Keratinocyte (primary cell): ENCODE measurements at regions not wholly inside any gene's neighbourhood (a gene's known extent, or its start where the extent isn't known, plus 50 kb on each side); places are given as distances from the start of the nearest gene placed in this dataset.
"Not testable (repeated sequence)": the region's sequence is repeated elsewhere in the genome, so short reads cannot be mapped to it uniquely, and the experiment has no call there.

Experiments
- DNase-seq: peaks from one replicate; pipeline ENCODE4 v3.0.0-alpha.2; 2011; ENCODE audit warnings: low read depth, missing footprints, low spot score
- FAIRE-seq: peaks from 2 replicates; lab custom pipeline; 2011; peaks lifted over from hg19 to GRCh38; lab: Jason Lieb, UNC
- H2AFZ ChIP-seq: 2 replicates; pipeline ENCODE4 v1.6.0; 2012; ENCODE audit warnings: low read length, control low read depth, inconsistent platforms; ENCODE audit not compliant: control insufficient read depth
- H3K27ac ChIP-seq: 2 replicates; pipeline ENCODE4 v1.5.1; 2011; ENCODE audit warnings: low read length; ENCODE audit not compliant: control insufficient read depth, insufficient read depth
- H3K27me3 ChIP-seq: 3 replicates; pipeline ENCODE4 v1.6.0; 2011; ENCODE audit warnings: low read length; ENCODE audit not compliant: control insufficient read depth, insufficient read depth; ENCODE audit errors: extremely low read depth
- H3K36me3 ChIP-seq, 2 experiments: 2 replicates in 1 of 2; 3 replicates in 1 of 2; pipeline ENCODE4 v1.5.1; 2011; ENCODE audit warnings: low read length in 2 of 2, mild to moderate bottlenecking in 1 of 2; ENCODE audit not compliant: control insufficient read depth in 2 of 2, insufficient read depth in 2 of 2; ENCODE audit errors: extremely low read depth in 1 of 2
- H3K4me1 ChIP-seq: 3 replicates; pipeline ENCODE4 v1.5.1; 2011; ENCODE audit warnings: low read length; ENCODE audit not compliant: control insufficient read depth, insufficient read depth; ENCODE audit errors: extremely low read depth
- H3K4me2 ChIP-seq: 3 replicates; pipeline ENCODE4 v1.6.0; 2011; ENCODE audit warnings: low read depth, low read length; ENCODE audit not compliant: control insufficient read depth, insufficient read depth; ENCODE audit errors: extremely low read depth
- H3K4me3 ChIP-seq, 3 experiments: fragments of 200-600 bp in 1 of 3; sonication (generic) in 1 of 3; 2 replicates in 2 of 3; 3 replicates in 1 of 3; pipeline ENCODE4 v1.5.1; 2011 to 2016; ENCODE audit warnings: low read length in 3 of 3, mild to moderate bottlenecking in 3 of 3, control low read depth in 2 of 3, inconsistent platforms in 1 of 3, low read depth in 1 of 3, mixed read lengths in 1 of 3, mixed run types in 1 of 3, moderate library complexity in 1 of 3; ENCODE audit not compliant: control insufficient read depth in 2 of 3, insufficient read depth in 2 of 3; ENCODE audit errors: extremely low read depth in 1 of 3
- H3K79me2 ChIP-seq: 2 replicates; pipeline ENCODE4 v1.6.0; 2012; ENCODE audit warnings: low read length; ENCODE audit not compliant: control insufficient read depth, insufficient read depth
- H3K9ac ChIP-seq: 3 replicates; pipeline ENCODE4 v1.6.0; 2011; ENCODE audit warnings: low read length; ENCODE audit not compliant: control insufficient read depth, insufficient read depth; ENCODE audit errors: extremely low read depth
- H3K9me1 ChIP-seq: 3 replicates; pipeline ENCODE4 v1.6.0; 2011; ENCODE audit warnings: low read length; ENCODE audit not compliant: control insufficient read depth, insufficient read depth; ENCODE audit errors: extremely low read depth
- H3K9me3 ChIP-seq: 2 replicates; pipeline ENCODE4 v1.5.1; 2012; ENCODE audit warnings: low read depth, low read length; ENCODE audit not compliant: control insufficient read depth
- H4K20me1 ChIP-seq: 3 replicates; pipeline ENCODE4 v1.6.0; 2011; ENCODE audit warnings: low read length; ENCODE audit not compliant: control insufficient read depth, insufficient read depth; ENCODE audit errors: extremely low read depth
- CTCF ChIP-seq, 3 experiments: IDR thresholded peaks in 1 of 3; conservative IDR thresholded peaks in 1 of 3; optimal IDR thresholded peaks in 1 of 3; 2 replicates in 2 of 3; 3 replicates in 1 of 3; pipeline versions ENCODE3 to v1.5.1; 2011; ENCODE audit warnings: low read length in 3 of 3, mild to moderate bottlenecking in 3 of 3, moderate library complexity in 2 of 3, control low read depth in 1 of 3, inconsistent platforms in 1 of 3; ENCODE audit not compliant: insufficient read depth in 2 of 3; ENCODE audit errors: extremely low read depth in 1 of 3
- EZH2 ChIP-seq: IDR thresholded peaks from one replicate; pipeline ENCODE4 v1.6.1; 2012; ENCODE audit warnings: inconsistent platforms, mild to moderate bottlenecking, low read length, moderate library complexity
- dilution Hi-C: fragments of 300-500 bp; cut with MboI; formaldehyde crosslinking; loops from one replicate; pipeline ENCODE4 v1.7.0; 2020; ENCODE audit warnings: low sequenced_read_pairs; ENCODE audit not compliant: extremely low pct_ligation_motif_present

GRCh38 chr6:6458172-6458571, 130.3 kb upstream of the LY86 start:
- no peak overlapping the region for H3K9ac ChIP-seq
- no peaks in the 10 kb centered on the region for H3K9me3 ChIP-seq
- no peaks in the 10 kb centered on the region for H3K9me1 ChIP-seq
- H3K79me2 ChIP-seq: no peaks in the 10 kb centered on the region
- no peak overlapping the region for H3K4me2 ChIP-seq
- DNase-seq (no peak), FAIRE-seq (no peak)
- no peaks in the 10 kb centered on the region for H4K20me1 ChIP-seq
- dilution Hi-C loops: no loop called here
- TF ChIP-seq EZH2 (no peak), CTCF (optimal IDR thresholded peaks at IDR 0.05 in 1 of 3, IDR thresholded peaks at IDR 0.05 in 1 of 3, conservative IDR thresholded peaks at IDR 0.05 in 1 of 3; ENCODE audit: extremely low read depth in 1 of 3, insufficient read depth in 2 of 3, low read length in 3 of 3) (no peak)
- no peak overlapping the region for H3K4me3 ChIP-seq
- H2AFZ ChIP-seq: no peak overlapping the region
- H3K36me3 ChIP-seq: no peaks in the 10 kb centered on the region
- no peaks in the 10 kb centered on the region for H3K4me1 ChIP-seq
- H3K27me3 ChIP-seq: no peaks in the 10 kb centered on the region
- H3K27ac ChIP-seq: no peak overlapping the region

GRCh38 chr6:6459963-6460362, 128.6 kb upstream of the LY86 start:
- dilution Hi-C loops, FAIRE-seq: not testable (repeated sequence)

GRCh38 chr6:6460416-6460815, 128.1 kb upstream of the LY86 start:
- Histone ChIP-seq H3K4me3 (no peak overlapping the region), H3K9ac (no peak overlapping the region), H3K27ac (no peak overlapping the region), H3K36me3 (no peaks in the 10 kb centered on the region), H3K27me3 (no peaks in the 10 kb centered on the region), H4K20me1 (no peaks in the 10 kb centered on the region), H3K4me1 (no peaks in the 10 kb centered on the region), H3K4me2 (no peak overlapping the region), H3K9me1 (no peaks in the 10 kb centered on the region), H3K9me3 (no peaks in the 10 kb centered on the region), H2AFZ (no peak overlapping the region), H3K79me2 (no peaks in the 10 kb centered on the region)
- dilution Hi-C loops: no loop called here
- FAIRE-seq (no peak), DNase-seq (no peak)
- TF ChIP-seq EZH2 (no peak), CTCF (optimal IDR thresholded peaks at IDR 0.05 in 1 of 3, IDR thresholded peaks at IDR 0.05 in 1 of 3, conservative IDR thresholded peaks at IDR 0.05 in 1 of 3; ENCODE audit: extremely low read depth in 1 of 3, insufficient read depth in 2 of 3, low read length in 3 of 3) (no peak)

More at GRCh38 chr6:6459963-6460362, 128.6 kb upstream of the LY86 start:
- H3K36me3 ChIP-seq, H3K27ac ChIP-seq, H3K9me3 ChIP-seq, H3K4me3 ChIP-seq, H4K20me1 ChIP-seq, DNase-seq, H3K4me2 ChIP-seq, H3K27me3 ChIP-seq, H3K4me1 ChIP-seq, H3K9ac ChIP-seq, H3K79me2 ChIP-seq, H3K9me1 ChIP-seq, H2AFZ ChIP-seq: not testable (repeated sequence)
